ENCODE measurements at regions not wholly inside any gene's neighbourhood (a gene's known extent, or its start where the extent isn't known, plus 50 kb on each side); places are given as distances from the start of the nearest gene placed in this dataset.

- intact Hi-C loops (cut with DNase I) = no loop called here
- DNase-seq (peak; percentile 25), ATAC-seq (peak in 1 of 2 donors; percentile 27)
Observed at GRCh38 chr5:171688696-171689495, 96.7 kb upstream of the SMIM23 start.

- DNase-seq (no peak), ATAC-seq (no peak)
- intact Hi-C loops (cut with DNase I) = no loop called here
Observed at GRCh38 chr5:171689853-171690417, 95.7 kb upstream of the SMIM23 start.

GRCh38 chr5:171692107-171692506 lies 93.5 kb upstream of the SMIM23 start:
- intact Hi-C loops (cut with DNase I) = no loop called here
- no peak for DNase-seq
- ATAC-seq = no peak

- no peak for DNase-seq
Observed at GRCh38 chr5:171692936-171693335, 92.7 kb upstream of the SMIM23 start.

GRCh38 chr5:171693412-171693811 lies 92.2 kb upstream of the SMIM23 start:
- intact Hi-C loops (cut with DNase I) = no loop called here
- DNase-seq (no peak), ATAC-seq (no peak)

More at GRCh38 chr5:171692936-171693335, 92.7 kb upstream of the SMIM23 start:
- ATAC-seq = no peak
- intact Hi-C loops (cut with DNase I) = no loop called here

- intact Hi-C loops (cut with DNase I) = no loop called here
- DNase-seq (no peak), ATAC-seq (no peak)
Observed at GRCh38 chr5:171695804-171696203, 89.8 kb upstream of the SMIM23 start.

- ATAC-seq = no peak
- intact Hi-C loops (cut with DNase I) = no loop called here
- no peak for DNase-seq
Observed at GRCh38 chr5:171697221-171698102, 88.2 kb upstream of the SMIM23 start.

- no peak for ATAC-seq
- no peak for DNase-seq
- intact Hi-C loops (cut with DNase I) = no loop called here
Observed at GRCh38 chr5:171700318-171700912, 85.2 kb upstream of the SMIM23 start.

- intact Hi-C loops (cut with DNase I) = no loop called here
- ATAC-seq (peak; percentile 23 to 68), DNase-seq (no peak)
Observed at GRCh38 chr5:171701100-171701541, 84.5 kb upstream of the SMIM23 start.

- intact Hi-C loops (cut with DNase I) = no loop called here
Observed at GRCh38 chr5:171702135-171702770, 83.4 kb upstream of the SMIM23 start.

GRCh38 chr5:171703146-171703545 lies 82.5 kb upstream of the SMIM23 start:
- intact Hi-C loops (cut with DNase I) = no loop called here
- ATAC-seq = no peak
- DNase-seq = no peak

More at GRCh38 chr5:171702135-171702770, 83.4 kb upstream of the SMIM23 start:
- DNase-seq (no peak), ATAC-seq (no peak)

- ATAC-seq (no peak), DNase-seq (no peak)
- intact Hi-C loops (cut with DNase I) = no loop called here
Observed at GRCh38 chr5:171705036-171705435, 80.6 kb upstream of the SMIM23 start.

GRCh38 chr5:171705830-171706468 lies 79.7 kb upstream of the SMIM23 start:
- no peak for ATAC-seq
- intact Hi-C loops (cut with DNase I) = no loop called here
- no peak for DNase-seq

- DNase-seq (no peak), ATAC-seq (no peak)
- intact Hi-C loops (cut with DNase I) = no loop called here
Observed at GRCh38 chr5:171706736-171707441, 78.7 kb upstream of the SMIM23 start.

- intact Hi-C loops (cut with DNase I) = no loop called here
- ATAC-seq = no peak
- no peak for DNase-seq
Observed at GRCh38 chr5:171707442-171707792, 78.2 kb upstream of the SMIM23 start.

GRCh38 chr5:171709930-171710329 lies 75.7 kb upstream of the SMIM23 start:
- ATAC-seq (peak; percentile 16 to 77), DNase-seq (peak; percentile 43)
- intact Hi-C loops (cut with DNase I) = no loop called here

GRCh38 chr5:171710451-171711024 lies 75.1 kb upstream of the SMIM23 start:
- DNase-seq = no peak

GRCh38 chr5:171711571-171711970 lies 74.0 kb upstream of the SMIM23 start:
- ATAC-seq (no peak), DNase-seq (no peak)
- intact Hi-C loops (cut with DNase I) = no loop called here

More at GRCh38 chr5:171710451-171711024, 75.1 kb upstream of the SMIM23 start:
- ATAC-seq = peak in 1 of 2 donors; percentile 78
- intact Hi-C loops (cut with DNase I) = no loop called here
